ENCODE measurements at regions not wholly inside any gene's neighbourhood (a gene's known extent, or its start where the extent isn't known, plus 50 kb on each side); places are given as distances from the start of the nearest gene placed in this dataset.

GRCh38 chr9:91102269-91102668 is 259.4 kb downstream of the AUH start:
- Histone ChIP-seq H3K27ac (no peak overlapping the region), H3K9me3 (no peaks in the 10 kb centered on the region), H3K4me3 (no peak overlapping the region), H3K27me3 (no peaks in the 10 kb centered on the region), H3K36me3 (no peaks in the 10 kb centered on the region), H3K4me1 (peaks cover 18% of the 10 kb centered on the region)
- DNase-seq: no peak
- TF ChIP-seq, protein P1, sequence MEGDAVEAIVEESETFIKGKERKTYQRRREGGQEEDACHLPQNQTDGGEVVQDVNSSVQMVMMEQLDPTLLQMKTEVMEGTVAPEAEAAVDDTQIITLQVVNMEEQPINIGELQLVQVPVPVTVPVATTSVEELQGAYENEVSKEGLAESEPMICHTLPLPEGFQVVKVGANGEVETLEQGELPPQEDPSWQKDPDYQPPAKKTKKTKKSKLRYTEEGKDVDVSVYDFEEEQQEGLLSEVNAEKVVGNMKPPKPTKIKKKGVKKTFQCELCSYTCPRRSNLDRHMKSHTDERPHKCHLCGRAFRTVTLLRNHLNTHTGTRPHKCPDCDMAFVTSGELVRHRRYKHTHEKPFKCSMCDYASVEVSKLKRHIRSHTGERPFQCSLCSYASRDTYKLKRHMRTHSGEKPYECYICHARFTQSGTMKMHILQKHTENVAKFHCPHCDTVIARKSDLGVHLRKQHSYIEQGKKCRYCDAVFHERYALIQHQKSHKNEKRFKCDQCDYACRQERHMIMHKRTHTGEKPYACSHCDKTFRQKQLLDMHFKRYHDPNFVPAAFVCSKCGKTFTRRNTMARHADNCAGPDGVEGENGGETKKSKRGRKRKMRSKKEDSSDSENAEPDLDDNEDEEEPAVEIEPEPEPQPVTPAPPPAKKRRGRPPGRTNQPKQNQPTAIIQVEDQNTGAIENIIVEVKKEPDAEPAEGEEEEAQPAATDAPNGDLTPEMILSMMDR (IDR thresholded peaks at IDR 0.05): no peak
- no peak for ATAC-seq
- intact Hi-C loops (cut with DNase I): no loop called here

GRCh38 chr9:91103931-91104330 is 257.8 kb downstream of the AUH start:
- DNase-seq (no peak), ATAC-seq (no peak)
- H3K4me3 ChIP-seq: no peak overlapping the region
- no peaks in the 10 kb centered on the region for H3K9me3 ChIP-seq
- no peaks in the 10 kb centered on the region for H3K36me3 ChIP-seq
- intact Hi-C loops (cut with DNase I): no loop called here
- H3K27ac ChIP-seq: no peak overlapping the region
- H3K27me3 ChIP-seq: no peaks in the 10 kb centered on the region
- TF ChIP-seq, protein P1 (IDR thresholded peaks at IDR 0.05): no peak
- H3K4me1 ChIP-seq: peaks cover 18% of the 10 kb centered on the region

GRCh38 chr9:91106415-91107081 is 255.2 kb downstream of the AUH start:
- no peaks in the 10 kb centered on the region for H3K36me3 ChIP-seq
- intact Hi-C loops (cut with DNase I): no loop called here
- no peak overlapping the region for H3K27ac ChIP-seq
- H3K9me3 ChIP-seq: no peaks in the 10 kb centered on the region
- no peak for DNase-seq
- ATAC-seq: no peak
- peaks cover under 1% of the 10 kb centered on the region for H3K4me1 ChIP-seq
- TF ChIP-seq, protein P1 (IDR thresholded peaks at IDR 0.05): no peak
- no peaks in the 10 kb centered on the region for H3K27me3 ChIP-seq
- no peak overlapping the region for H3K4me3 ChIP-seq

- TF ChIP-seq, protein P1 (IDR thresholded peaks at IDR 0.05): no peak
- H3K27me3 ChIP-seq: no peaks in the 10 kb centered on the region
- intact Hi-C loops (cut with DNase I): no loop called here
- ATAC-seq (no peak), DNase-seq (no peak)
- no peaks in the 10 kb centered on the region for H3K36me3 ChIP-seq
- no peaks in the 10 kb centered on the region for H3K9me3 ChIP-seq
- H3K4me3 ChIP-seq: no peak overlapping the region
- no peak overlapping the region for H3K27ac ChIP-seq
- H3K4me1 ChIP-seq: peaks cover 5% of the 10 kb centered on the region
Measured at GRCh38 chr9:91111226-91111625, 250.5 kb downstream of the AUH start.

GRCh38 chr9:91111876-91112275 is 249.8 kb downstream of the AUH start:
- Histone ChIP-seq H3K9me3 (no peaks in the 10 kb centered on the region), H3K4me3 (no peak overlapping the region), H3K27me3 (no peaks in the 10 kb centered on the region), H3K4me1 (peaks cover 10% of the 10 kb centered on the region), H3K27ac (no peak overlapping the region), H3K36me3 (no peaks in the 10 kb centered on the region)
- intact Hi-C loops (cut with DNase I): no loop called here
- TF ChIP-seq, protein P1 (IDR thresholded peaks at IDR 0.05): no peak
- no peak for ATAC-seq
- DNase-seq: no peak

- intact Hi-C loops (cut with DNase I): no loop called here
Measured at GRCh38 chr9:91113016-91113415, 248.7 kb downstream of the AUH start.

More at GRCh38 chr9:91113016-91113415, 248.7 kb downstream of the AUH start:
- TF ChIP-seq, protein P1 (IDR thresholded peaks at IDR 0.05): no peak
- Histone ChIP-seq H3K36me3 (no peaks in the 10 kb centered on the region), H3K4me3 (no peak overlapping the region), H3K27me3 (no peaks in the 10 kb centered on the region), H3K4me1 (peaks cover 10% of the 10 kb centered on the region), H3K27ac (no peak overlapping the region), H3K9me3 (no peaks in the 10 kb centered on the region)
- no peak for DNase-seq
- no peak for ATAC-seq
